K562 (cell line): ENCODE measurements at regions not wholly inside any gene's neighbourhood (a gene's known extent, or its start where the extent isn't known, plus 50 kb on each side); places are given as distances from the start of the nearest gene placed in this dataset.

Source experiments
- ATAC-seq: fragments of 200-7000 bp; cut with Tn5 transposase; 3 replicates; pipeline ENCODE4 v1.9.1; 2020; ENCODE audit warnings: moderate library complexity
- BruUV-seq: library from RNA; stranded (reverse); fragments of 400-500 nt; replicated peaks from 2 replicates; lab custom pipeline; 2021; lab: Mats Ljungman, UMichigan
- CTCF ChIA-PET: fragments of 300-600 bp; formaldehyde crosslinking; extraction: SDS; loops from one replicate; lab custom pipeline; 2021; ENCODE audit warnings: low intra/inter-chr PET ratio; lab: Yijun Ruan, JAX
- POLR2A ChIA-PET: fragments of 300-600, 350-650 bp; sonication (Branson Sonifier 250); formaldehyde crosslinking; extraction: SDS; loops from one replicate; lab custom pipeline; 2021; ENCODE audit warnings: antibody characterized with exemption, inconsistent platforms; lab: Yijun Ruan, JAX
- DNase-seq, 4 experiments: peaks; one replicate each; pipeline versions ENCODE4 v3.0.0 to v3.0.0-alpha.2; 2011 to 2018; ENCODE audit warnings: low spot score in 3 of 4, mixed read lengths in 3 of 4; ENCODE audit errors: extremely low read depth in 1 of 4
- FAIRE-seq: peaks from 2 replicates; lab custom pipeline; 2011; peaks lifted over from hg19 to GRCh38; lab: Jason Lieb, UNC
- H2AFZ ChIP-seq: 2 replicates; pipeline ENCODE4 v1.6.0; 2011; ENCODE audit warnings: low read depth, low read length, control low read depth, inconsistent platforms
- H3K27ac ChIP-seq: fragments of 200-600 bp; 3 replicates; pipeline ENCODE4 v1.8.0; 2011; ENCODE audit warnings: low read depth, mild to moderate bottlenecking, control low read depth, inconsistent platforms, low read length, moderate library complexity, mixed read lengths; ENCODE audit errors: extremely low read depth
- H3K27me3 ChIP-seq, 2 experiments: fragments of 300-600 bp in 1 of 2; 2 replicates in 1 of 2; 3 replicates in 1 of 2; pipeline versions ENCODE4 v1.6.0 to v1.8.0; 2011; ENCODE audit warnings: inconsistent platforms in 2 of 2, low read length in 2 of 2, mild to moderate bottlenecking in 1 of 2, mixed read lengths in 1 of 2, moderate library complexity in 1 of 2; ENCODE audit not compliant: control insufficient read depth in 2 of 2, insufficient read depth in 2 of 2
- H3K36me3 ChIP-seq: fragments of 300-600 bp; 3 replicates; pipeline ENCODE4 v1.8.0; 2011; ENCODE audit warnings: mild to moderate bottlenecking, low read length, inconsistent platforms; ENCODE audit not compliant: control insufficient read depth, insufficient read depth
- H3K4me1 ChIP-seq, 2 experiments: fragments of 200-600 bp in 1 of 2; replicated peaks in 1 of 2; 2 replicates in 1 of 2; 3 replicates in 1 of 2; pipeline versions ENCODE4 v1.5.1 to v1.8.0; 2011; ENCODE audit warnings: inconsistent platforms in 2 of 2, low read length in 2 of 2, mild to moderate bottlenecking in 1 of 2, mixed read lengths in 1 of 2, moderate library complexity in 1 of 2; ENCODE audit not compliant: control insufficient read depth in 2 of 2, insufficient read depth in 2 of 2
- H3K4me2 ChIP-seq: 2 replicates; pipeline ENCODE4 v1.6.1; 2011; ENCODE audit warnings: low read length, control low read depth, inconsistent platforms, mixed read lengths; ENCODE audit not compliant: insufficient read depth
- H3K4me3 ChIP-seq: fragments of 200-600 bp; sonication (generic), shearing (Covaris generic); 2 replicates; pipeline ENCODE4 v1.5.1; 2016; ENCODE audit warnings: control low read depth, inconsistent platforms
- H3K79me2 ChIP-seq: fragments of 200-600 bp; 3 replicates; pipeline ENCODE4 v1.8.0; 2011; ENCODE audit warnings: low read length, inconsistent platforms; ENCODE audit not compliant: control insufficient read depth, insufficient read depth
- H3K9ac ChIP-seq, 2 experiments: 2 replicates each; pipeline versions ENCODE4 v1.6.0 to v1.6.1; 2011; ENCODE audit warnings: low read depth in 2 of 2, low read length in 2 of 2, control low read depth in 1 of 2, inconsistent platforms in 1 of 2, mild to moderate bottlenecking in 1 of 2, mixed read lengths in 1 of 2; ENCODE audit not compliant: insufficient read depth in 1 of 2
- H3K9me1 ChIP-seq: one replicate; pipeline ENCODE4 v1.6.0; 2011; ENCODE audit warnings: inconsistent platforms, mild to moderate bottlenecking, low read length, moderate library complexity; ENCODE audit not compliant: control insufficient read depth, insufficient read depth
- H3K9me3 ChIP-seq: replicated peaks from 2 replicates; pipeline ENCODE4 v1.5.1; 2011; ENCODE audit warnings: low read depth, low read length, inconsistent platforms; ENCODE audit not compliant: control insufficient read depth, insufficient read depth
- H4K20me1 ChIP-seq: replicated peaks from 2 replicates; pipeline ENCODE4 v1.6.1; 2011; ENCODE audit warnings: low read length, inconsistent platforms, mixed read lengths; ENCODE audit not compliant: control insufficient read depth, insufficient read depth
- ARID3A ChIP-seq: IDR thresholded peaks from 2 replicates; pipeline ENCODE4 v1.6.1; 2012; ENCODE audit warnings: low read depth, low read length, improper control_type of control experiment, borderline replicate concordance
- ARNT ChIP-seq, 2 experiments: fragments of 450-650 bp; IDR thresholded peaks; 2 replicates each; pipeline ENCODE4 v1.6.1; 2016; ENCODE audit warnings: mild to moderate bottlenecking in 1 of 2
- DEAF1 ChIP-seq: fragments of 450-650 bp; formaldehyde crosslinking; IDR thresholded peaks from 2 replicates; pipeline ENCODE4 v1.4.0; 2020; ENCODE audit warnings: mild to moderate bottlenecking, moderate library complexity
- FOXJ2 ChIP-seq: fragments of 200-800 bp; sonication (Bioruptor generic); IDR thresholded peaks from 2 replicates; pipeline ENCODE4 v1.6.1; 2016; ENCODE audit warnings: missing genetic modification characterization, missing compliant biosample characterization
- NCOA6 ChIP-seq: fragments of 450-650 bp; IDR thresholded peaks from 2 replicates; pipeline ENCODE4 v1.6.1; 2017; ENCODE audit warnings: mild to moderate bottlenecking
- PHB ChIP-seq: fragments of 250-450 bp; sonication (Bioruptor Pico); IDR thresholded peaks from 2 replicates; pipeline ENCODE4 v1.5.0; 2021
- YY1 ChIP-seq, 3 experiments: IDR thresholded peaks; 2 replicates each; pipeline ENCODE4 v1.6.1; 2011; ENCODE audit warnings: low read length in 2 of 3, mild to moderate bottlenecking in 2 of 3, moderate library complexity in 2 of 3, borderline replicate concordance in 1 of 3, control low read depth in 1 of 3, low read depth in 1 of 3; ENCODE audit not compliant: insufficient read depth in 3 of 3, insufficient replicate concordance in 2 of 3, control insufficient read depth in 1 of 3, insufficient read length in 1 of 3; ENCODE audit errors: extremely low read depth in 1 of 3
- ZFP36 ChIP-seq: fragments of 150-350 bp; IDR thresholded peaks from 2 replicates; pipeline ENCODE4 v1.6.1; 2018; ENCODE audit warnings: low read length, low read depth; ENCODE audit not compliant: partially characterized antibody
- WGBS: fragments of 100-300 bp; shearing (Covaris generic); methylation state at CpG from one replicate; pipeline ENCODE4 v1.1.6; 2016; ENCODE audit warnings: low coverage, mixed read lengths; ENCODE audit not compliant: insufficient coverage; ENCODE audit errors: missing lambda C conversion rate; 5-methylcytosine and 5-hydroxymethylcytosine counted together
- in situ Hi-C: fragments of 300-500 bp; cut with MboI; formaldehyde crosslinking; loops from 4 replicates; pipeline ENCODE4 v1.15.0; 2018; ENCODE audit warnings: inconsistent platforms, mixed read lengths
- intact Hi-C: fragments of 100-400 bp; cut with micrococcal nuclease; formaldehyde crosslinking; loops from 2 replicates; pipeline ENCODE4 v1.14.2; 2022

DNA sequence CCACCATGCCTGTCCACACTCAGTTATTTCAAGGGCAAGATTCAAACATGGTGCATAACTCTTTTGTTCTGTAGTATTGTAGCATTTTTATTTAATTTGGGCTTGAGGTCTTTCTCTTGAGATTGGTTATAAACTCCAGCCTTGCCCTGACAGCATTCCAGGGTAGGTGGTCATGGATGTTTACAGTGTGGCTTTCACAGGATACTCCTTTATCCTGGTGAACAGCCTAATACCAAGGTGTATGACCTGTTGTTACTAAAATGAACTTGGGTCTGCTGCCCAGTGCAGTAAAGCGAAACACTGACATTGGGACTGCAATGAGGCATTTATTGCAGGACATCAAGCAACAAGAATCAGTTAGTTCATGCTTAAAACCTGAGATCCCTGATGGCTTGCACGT is 434.8 kb downstream of the ANKRD50 start (continued):
- no peak for TF ChIP-seq DEAF1

DNA sequence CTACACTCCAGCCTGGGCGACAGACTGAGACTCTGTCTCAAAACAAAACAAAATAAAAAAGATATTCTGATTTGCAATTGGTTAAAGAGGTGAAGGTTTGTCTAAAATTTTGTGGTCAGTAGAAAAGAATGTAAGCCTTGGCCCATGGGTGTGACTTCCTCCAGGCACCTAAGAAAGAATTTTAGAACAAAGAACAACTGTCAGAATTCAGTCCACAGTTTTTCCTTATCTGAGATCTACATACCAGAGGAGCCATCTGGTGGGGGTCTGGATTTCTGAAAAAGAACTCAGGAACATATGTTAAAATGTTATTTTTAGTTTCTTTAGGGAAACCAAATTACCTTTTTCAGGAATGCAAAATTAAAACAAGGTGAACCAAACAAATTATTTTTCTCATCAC is 434.1 kb downstream of the ANKRD50 start:
- BruUV-seq, result no TSS peak
- ChIA-PET CTCF (no interaction called here), POLR2A (no interaction called here)
- in situ Hi-C loops (no loop called here), intact Hi-C loops (no loop called here)
- Histone ChIP-seq H3K9ac (no peak overlapping the region), H3K9me3 (0 out of 2 replicates have a peak, but pooled peaks cover 2% of the 10 kb centered on the region), H3K36me3 (no peaks in the 10 kb centered on the region), H3K27me3 (no peaks in the 10 kb centered on the region), H4K20me1 (no peaks in the 10 kb centered on the region), H3K4me3 (no peak overlapping the region), H3K79me2 (no peaks in the 10 kb centered on the region), H3K27ac (no peak overlapping the region), H2AFZ (no peak overlapping the region), H3K9me1 (no peaks in the 10 kb centered on the region), H3K4me1 (no peaks in the 10 kb centered on the region), H3K4me2 (no peak overlapping the region)
- FAIRE-seq (no peak), ATAC-seq (no peak), DNase-seq (no peak)
- TF ChIP-seq YY1 (IDR thresholded peaks at IDR 0.05; ENCODE audit: borderline replicate concordance in 1 of 3, control insufficient read depth in 1 of 3, extremely low read depth in 1 of 3, insufficient read depth in 3 of 3, insufficient read length in 1 of 3, insufficient replicate concordance in 2 of 3, low read depth in 1 of 3, low read length in 2 of 3) (no peak), PHB (CRISPR knock-in tag) (no peak), FOXJ2 (no peak), ARNT (IDR thresholded peaks at IDR 0.05) (no peak), ARID3A (no peak), NCOA6 (no peak), ZFP36 (no peak)
- 0% methylated on average over 1 of the region's 1 CpG for WGBS
